Osteocyte (in vitro differentiated cells): ENCODE measurements at regions not wholly inside any gene's neighbourhood (a gene's known extent, or its start where the extent isn't known, plus 50 kb on each side); places are given as distances from the start of the nearest gene placed in this dataset.

Source experiments
- DNase-seq: peaks from one replicate; pipeline ENCODE4 v3.0.0; 2021; ENCODE audit warnings: mixed read lengths; ENCODE audit not compliant: unreplicated experiment; ENCODE audit errors: extremely low spot score
- H3K27ac Mint-ChIP-seq: one replicate; pipeline ENCODE4 v1.8.0; 2021; ENCODE audit warnings: mild to moderate bottlenecking, mixed read lengths; ENCODE audit not compliant: unreplicated experiment
- H3K27me3 Mint-ChIP-seq: one replicate; pipeline ENCODE4 v1.8.0; 2021; ENCODE audit warnings: mixed read lengths; ENCODE audit not compliant: unreplicated experiment
- H3K36me3 Mint-ChIP-seq: one replicate; pipeline ENCODE4 v1.8.0; 2021; ENCODE audit warnings: mixed read lengths; ENCODE audit not compliant: unreplicated experiment
- H3K4me1 Mint-ChIP-seq: one replicate; pipeline ENCODE4 v1.8.0; 2021; ENCODE audit warnings: mixed read lengths; ENCODE audit not compliant: unreplicated experiment
- H3K4me3 Mint-ChIP-seq: one replicate; pipeline ENCODE4 v1.8.0; 2021; ENCODE audit warnings: mild to moderate bottlenecking, moderate library complexity, mixed read lengths; ENCODE audit not compliant: unreplicated experiment
- H3K9me3 Mint-ChIP-seq: one replicate; pipeline ENCODE4 v1.8.0; 2021; ENCODE audit warnings: mixed read lengths; ENCODE audit not compliant: unreplicated experiment
- TF ChIP-seq, protein P1 (sequence below): fragments of 200-600 bp; sonication (generic); IDR thresholded peaks from 2 replicates; pipeline ENCODE4 v1.5.0; 2021; ENCODE audit warnings: antibody characterized with exemption, mild to moderate bottlenecking, moderate library complexity

DNA sequence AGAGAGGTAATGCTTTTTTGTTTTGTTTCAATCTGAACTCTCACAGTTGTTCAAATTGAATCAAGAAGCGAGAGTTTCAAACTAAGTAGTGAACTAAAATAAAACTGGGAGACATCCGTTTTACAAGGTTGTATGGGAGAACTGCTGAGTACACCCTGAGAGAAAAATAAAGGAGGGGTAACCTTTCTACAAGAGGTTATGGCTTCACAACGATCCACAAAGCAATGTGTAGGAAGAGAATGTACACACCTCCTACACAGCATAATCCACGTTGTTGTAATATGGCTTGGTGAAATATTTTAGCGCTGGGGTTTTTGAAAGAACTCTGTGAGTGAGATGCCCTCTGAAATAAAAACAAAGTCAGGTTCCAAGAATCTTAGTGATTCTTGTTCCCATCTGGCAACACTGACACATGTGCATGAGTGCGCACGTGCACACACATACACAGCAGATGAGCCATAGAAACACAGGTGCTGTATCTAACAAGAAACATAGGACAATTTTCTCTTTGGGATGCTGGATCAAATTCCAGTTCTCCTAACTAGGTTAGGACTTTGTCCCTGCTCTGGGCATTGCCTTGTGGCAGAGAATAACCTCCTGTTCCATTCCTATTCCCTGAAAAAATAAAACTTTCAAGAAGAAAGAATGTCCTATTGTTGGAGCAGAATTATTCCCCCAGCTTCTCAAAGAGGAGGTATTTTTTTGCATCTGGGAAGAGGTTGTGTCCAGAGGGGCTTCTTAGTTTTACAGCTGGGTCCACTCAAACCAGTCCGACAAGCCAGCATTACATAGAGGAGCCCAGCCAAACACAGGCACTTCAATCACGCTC lies 94.5 kb upstream of the EFNA5 start:
- no peak overlapping the region for H3K27ac Mint-ChIP-seq
- no peaks in the 10 kb centered on the region for H3K27me3 Mint-ChIP-seq
- H3K4me1 Mint-ChIP-seq = peaks cover 1% of the 10 kb centered on the region
- H3K9me3 Mint-ChIP-seq = no peaks in the 10 kb centered on the region
- no peak overlapping the region for H3K4me3 Mint-ChIP-seq
- H3K36me3 Mint-ChIP-seq = no peaks in the 10 kb centered on the region
- DNase-seq = no peak
- TF ChIP-seq, protein P1, sequence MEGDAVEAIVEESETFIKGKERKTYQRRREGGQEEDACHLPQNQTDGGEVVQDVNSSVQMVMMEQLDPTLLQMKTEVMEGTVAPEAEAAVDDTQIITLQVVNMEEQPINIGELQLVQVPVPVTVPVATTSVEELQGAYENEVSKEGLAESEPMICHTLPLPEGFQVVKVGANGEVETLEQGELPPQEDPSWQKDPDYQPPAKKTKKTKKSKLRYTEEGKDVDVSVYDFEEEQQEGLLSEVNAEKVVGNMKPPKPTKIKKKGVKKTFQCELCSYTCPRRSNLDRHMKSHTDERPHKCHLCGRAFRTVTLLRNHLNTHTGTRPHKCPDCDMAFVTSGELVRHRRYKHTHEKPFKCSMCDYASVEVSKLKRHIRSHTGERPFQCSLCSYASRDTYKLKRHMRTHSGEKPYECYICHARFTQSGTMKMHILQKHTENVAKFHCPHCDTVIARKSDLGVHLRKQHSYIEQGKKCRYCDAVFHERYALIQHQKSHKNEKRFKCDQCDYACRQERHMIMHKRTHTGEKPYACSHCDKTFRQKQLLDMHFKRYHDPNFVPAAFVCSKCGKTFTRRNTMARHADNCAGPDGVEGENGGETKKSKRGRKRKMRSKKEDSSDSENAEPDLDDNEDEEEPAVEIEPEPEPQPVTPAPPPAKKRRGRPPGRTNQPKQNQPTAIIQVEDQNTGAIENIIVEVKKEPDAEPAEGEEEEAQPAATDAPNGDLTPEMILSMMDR = no peak

DNA sequence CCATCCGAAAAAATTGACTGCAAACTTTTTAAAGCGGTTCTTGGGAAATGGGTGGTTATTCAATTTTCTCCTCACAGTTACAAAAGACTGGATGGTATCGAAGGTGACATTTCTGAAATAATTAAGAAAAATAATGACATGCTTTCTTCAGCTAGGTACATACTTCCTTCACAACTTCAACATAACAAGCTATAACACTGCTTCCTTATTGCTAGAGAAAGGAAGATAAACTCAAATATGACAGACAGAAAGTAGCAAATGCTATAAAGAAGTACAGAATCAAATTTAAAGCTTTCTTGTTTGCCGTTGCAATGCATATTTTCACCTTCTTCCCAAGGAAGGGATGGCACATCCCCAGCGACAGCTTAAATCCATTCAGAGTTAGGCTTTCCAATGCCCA lies 93.5 kb upstream of the EFNA5 start:
- Mint-ChIP-seq H3K27ac (no peak overlapping the region), H3K27me3 (no peaks in the 10 kb centered on the region), H3K4me3 (no peak overlapping the region), H3K4me1 (peaks cover 1% of the 10 kb centered on the region), H3K36me3 (no peaks in the 10 kb centered on the region), H3K9me3 (no peaks in the 10 kb centered on the region)
- TF ChIP-seq, protein P1 = no peak
- no peak for DNase-seq

DNA sequence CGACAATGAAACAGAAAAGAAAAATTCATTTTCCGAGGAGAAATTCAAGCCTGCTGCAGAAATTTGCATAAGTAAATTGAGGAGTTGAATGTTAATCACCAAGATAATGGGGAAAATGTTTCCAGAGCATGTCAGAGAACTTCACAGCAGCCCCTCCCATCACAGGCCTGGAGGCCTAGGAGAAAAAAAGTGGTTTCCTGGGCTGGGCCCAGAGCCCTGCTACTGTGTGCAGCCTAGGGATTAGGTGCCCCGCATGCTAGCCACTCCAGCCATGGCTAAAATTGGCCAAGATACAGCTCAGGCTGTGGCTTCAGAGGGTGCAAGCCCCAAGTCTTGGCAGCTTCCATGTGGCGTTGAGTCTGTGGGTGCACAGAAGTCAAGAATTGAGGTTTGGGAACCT lies 82.7 kb upstream of the EFNA5 start:
- no peaks in the 10 kb centered on the region for H3K36me3 Mint-ChIP-seq
- no peak for DNase-seq
- H3K9me3 Mint-ChIP-seq = no peaks in the 10 kb centered on the region
- no peaks in the 10 kb centered on the region for H3K4me1 Mint-ChIP-seq
- no peak overlapping the region for H3K27ac Mint-ChIP-seq
- H3K4me3 Mint-ChIP-seq = no peak overlapping the region
- TF ChIP-seq, protein P1 = no peak
- H3K27me3 Mint-ChIP-seq = no peaks in the 10 kb centered on the region

DNA sequence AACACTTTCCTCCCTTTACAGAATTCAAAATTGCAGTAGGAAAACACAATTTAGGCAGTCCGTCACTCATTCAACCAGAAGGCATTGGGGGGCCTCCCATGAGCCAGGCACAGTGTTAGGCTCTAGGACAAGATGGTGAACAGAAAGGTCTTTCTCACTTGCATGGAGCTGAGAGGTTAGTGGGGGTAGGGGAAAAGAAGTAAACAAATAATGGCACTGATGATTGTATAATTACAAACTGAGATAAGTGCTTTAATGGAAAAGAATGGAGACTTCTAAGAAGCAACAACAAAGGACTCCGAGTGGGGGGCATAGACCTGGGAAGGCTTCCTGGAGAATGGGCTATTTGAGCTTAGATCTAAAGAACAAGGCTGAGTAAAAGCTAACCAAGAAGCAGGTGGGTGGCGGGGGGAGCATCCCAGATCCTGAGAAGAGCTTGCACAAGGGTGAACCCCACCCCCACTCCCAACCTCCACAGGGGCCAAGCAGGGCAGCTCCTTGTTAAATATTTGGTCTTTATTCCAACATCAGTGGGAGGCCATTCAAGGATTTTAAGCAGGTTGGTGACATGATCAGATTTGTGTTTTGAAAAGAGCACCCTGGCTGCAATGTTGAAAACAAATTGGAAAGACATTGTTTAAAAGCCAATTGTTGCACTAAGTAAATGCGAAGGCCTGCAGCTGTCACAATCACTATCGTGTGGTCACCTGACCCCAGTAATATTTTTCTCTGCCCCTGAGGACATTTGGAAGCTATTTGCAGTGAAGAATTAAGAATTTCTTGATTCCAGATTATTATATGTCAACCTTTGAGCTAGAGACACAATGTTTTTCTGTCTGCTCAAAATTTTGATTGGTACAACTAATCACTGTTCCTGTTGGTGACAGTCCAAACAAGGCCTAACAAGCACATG lies 73.9 kb upstream of the EFNA5 start:
- TF ChIP-seq, protein P1 = no peak
- peaks cover 8% of the 10 kb centered on the region for H3K9me3 Mint-ChIP-seq
- no peaks in the 10 kb centered on the region for H3K36me3 Mint-ChIP-seq
- H3K27me3 Mint-ChIP-seq = no peaks in the 10 kb centered on the region
- H3K4me1 Mint-ChIP-seq = peaks cover 28% of the 10 kb centered on the region
- H3K4me3 Mint-ChIP-seq = no peak overlapping the region
- no peak overlapping the region for H3K27ac Mint-ChIP-seq
- DNase-seq = no peak
